Astrocyte of the cerebellum (primary cell): ENCODE measurements at regions not wholly inside any gene's neighbourhood (a gene's known extent, or its start where the extent isn't known, plus 50 kb on each side); places are given as distances from the start of the nearest gene placed in this dataset.
"Not testable (repeated sequence)": the region's sequence is repeated elsewhere in the genome, so short reads cannot be mapped to it uniquely, and the experiment has no call there.

Experiments
- DNase-seq: peaks from one replicate; pipeline ENCODE4 v3.0.0-alpha.2; 2011; ENCODE audit warnings: low read depth
- H3K4me3 ChIP-seq: 2 replicates; pipeline ENCODE4 v1.5.1; 2011; ENCODE audit warnings: mild to moderate bottlenecking, low read depth, low read length, moderate library complexity
- in situ Hi-C: cut with HindIII; loops from 2 replicates; pipeline ENCODE4 v1.10.0; 2017; ENCODE audit warnings: low sequenced_read_pairs
- TF ChIP-seq, protein P1 (sequence below): IDR thresholded peaks from 2 replicates; pipeline ENCODE4 v1.5.1; 2012; ENCODE audit warnings: low read length, low read depth, moderate library complexity, mild to moderate bottlenecking; ENCODE audit errors: missing control alignments

DNA sequence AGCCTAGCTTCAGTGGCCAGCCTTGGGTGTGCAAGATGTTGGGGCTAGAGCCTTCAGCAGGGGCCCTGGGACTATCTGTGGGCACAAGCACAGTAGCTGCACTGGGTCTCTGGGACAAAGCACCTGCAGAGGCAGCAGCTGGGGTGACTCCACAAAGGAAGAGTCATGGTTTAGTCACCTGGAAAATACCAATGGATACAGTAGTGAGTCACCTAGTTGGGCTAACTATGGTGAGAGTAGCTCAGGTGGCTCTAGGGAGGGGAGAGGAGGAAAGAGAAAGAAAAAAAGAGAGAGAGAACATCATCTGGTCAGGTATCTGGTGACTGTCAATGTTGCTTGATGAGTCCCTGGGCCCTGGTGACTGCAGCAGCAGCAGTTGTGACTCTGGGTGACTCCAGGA, 72.9 kb upstream of the SPIN4 start:
- DNase-seq = no peak
- H3K4me3 ChIP-seq = no peak overlapping the region
- TF ChIP-seq, protein P1, sequence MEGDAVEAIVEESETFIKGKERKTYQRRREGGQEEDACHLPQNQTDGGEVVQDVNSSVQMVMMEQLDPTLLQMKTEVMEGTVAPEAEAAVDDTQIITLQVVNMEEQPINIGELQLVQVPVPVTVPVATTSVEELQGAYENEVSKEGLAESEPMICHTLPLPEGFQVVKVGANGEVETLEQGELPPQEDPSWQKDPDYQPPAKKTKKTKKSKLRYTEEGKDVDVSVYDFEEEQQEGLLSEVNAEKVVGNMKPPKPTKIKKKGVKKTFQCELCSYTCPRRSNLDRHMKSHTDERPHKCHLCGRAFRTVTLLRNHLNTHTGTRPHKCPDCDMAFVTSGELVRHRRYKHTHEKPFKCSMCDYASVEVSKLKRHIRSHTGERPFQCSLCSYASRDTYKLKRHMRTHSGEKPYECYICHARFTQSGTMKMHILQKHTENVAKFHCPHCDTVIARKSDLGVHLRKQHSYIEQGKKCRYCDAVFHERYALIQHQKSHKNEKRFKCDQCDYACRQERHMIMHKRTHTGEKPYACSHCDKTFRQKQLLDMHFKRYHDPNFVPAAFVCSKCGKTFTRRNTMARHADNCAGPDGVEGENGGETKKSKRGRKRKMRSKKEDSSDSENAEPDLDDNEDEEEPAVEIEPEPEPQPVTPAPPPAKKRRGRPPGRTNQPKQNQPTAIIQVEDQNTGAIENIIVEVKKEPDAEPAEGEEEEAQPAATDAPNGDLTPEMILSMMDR = no peak
- in situ Hi-C loops = no loop called here

DNA sequence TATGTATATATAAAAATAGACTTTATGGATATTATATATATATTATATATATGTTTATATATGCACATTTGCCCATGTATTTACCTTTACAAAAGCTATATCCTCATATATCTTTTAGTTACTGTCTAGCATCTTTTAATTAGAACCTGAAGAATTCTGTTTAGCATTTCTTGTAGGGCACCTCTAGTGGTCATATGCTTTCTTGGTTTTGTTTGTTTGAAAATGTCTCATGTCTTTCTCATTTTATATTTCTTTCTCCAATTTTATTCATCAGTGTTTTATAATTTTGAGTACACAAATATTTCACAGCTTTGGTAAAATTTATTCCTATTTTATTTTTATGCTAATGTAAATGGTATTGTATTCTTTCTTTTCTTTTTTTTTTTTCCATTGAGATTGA, 70.3 kb upstream of the SPIN4 start:
- in situ Hi-C loops = no loop called here
- TF ChIP-seq, protein P1 = no peak
- no peak overlapping the region for H3K4me3 ChIP-seq
- DNase-seq = no peak

DNA sequence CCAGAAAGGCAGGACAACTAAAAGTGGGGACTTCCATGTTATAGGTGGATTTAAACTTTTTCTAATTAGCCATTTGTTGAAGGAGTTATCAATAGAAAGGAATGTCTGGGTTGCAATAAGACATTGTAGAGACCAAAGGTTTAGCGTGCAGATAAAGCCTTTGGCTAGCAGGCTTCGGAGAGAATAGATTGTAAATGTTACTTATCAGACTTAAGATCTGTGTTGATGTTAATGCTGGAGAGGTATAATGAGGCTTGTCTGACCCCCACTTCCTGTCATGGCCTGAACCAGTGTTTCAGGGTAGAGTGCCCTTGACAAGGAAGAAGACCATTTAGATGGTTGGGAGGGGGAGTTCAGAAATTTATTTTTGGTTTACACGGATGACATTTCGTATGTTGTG, 67.1 kb upstream of the SPIN4 start:
- TF ChIP-seq, protein P1 = no peak
- H3K4me3 ChIP-seq = no peak overlapping the region
- no peak for DNase-seq
- in situ Hi-C loops = no loop called here

DNA sequence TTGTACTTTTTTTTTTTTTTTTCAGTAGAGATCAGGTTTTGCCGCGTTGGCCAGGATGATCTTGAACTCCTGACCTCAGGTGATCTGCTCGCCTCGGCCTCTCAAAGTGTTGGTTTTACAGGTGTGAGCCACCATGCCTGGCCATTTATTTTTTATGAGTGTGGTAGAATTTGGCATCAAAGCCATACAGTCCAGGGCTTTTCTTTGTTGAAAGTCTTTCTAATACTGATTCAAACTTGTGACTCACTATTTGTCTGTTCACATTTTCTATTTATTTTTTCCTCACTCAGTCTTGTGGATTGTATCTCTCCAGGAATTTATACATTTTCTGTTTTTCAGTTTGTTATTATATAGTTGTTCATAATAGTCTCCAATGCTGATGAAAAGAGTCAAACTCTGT, 66.5 kb upstream of the SPIN4 start:
- in situ Hi-C loops = no loop called here
- H3K4me3 ChIP-seq = no peak overlapping the region
- TF ChIP-seq, protein P1 = no peak
- no peak for DNase-seq

DNA sequence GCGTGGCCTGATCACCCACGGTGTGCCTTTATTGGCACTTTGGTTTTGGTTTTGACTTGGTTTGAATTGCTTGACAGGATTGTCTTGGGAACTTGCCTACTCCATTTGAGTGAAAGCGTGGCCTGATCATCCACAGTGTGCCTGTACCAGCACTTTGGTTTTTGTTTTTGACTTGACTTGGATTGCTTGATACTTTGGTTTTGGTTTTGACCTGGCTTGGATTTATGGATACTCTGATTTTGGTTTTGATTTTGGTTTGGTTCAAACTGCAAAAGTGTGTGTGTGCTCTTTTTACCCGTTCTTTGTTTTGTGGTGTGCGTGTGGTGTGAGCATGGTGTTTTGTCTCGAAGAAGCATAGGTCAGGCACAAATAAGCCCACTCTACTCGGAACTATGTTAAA, 58.8 kb upstream of the SPIN4 start:
- in situ Hi-C loops, DNase-seq, H3K4me3 ChIP-seq: not testable (repeated sequence)

DNA sequence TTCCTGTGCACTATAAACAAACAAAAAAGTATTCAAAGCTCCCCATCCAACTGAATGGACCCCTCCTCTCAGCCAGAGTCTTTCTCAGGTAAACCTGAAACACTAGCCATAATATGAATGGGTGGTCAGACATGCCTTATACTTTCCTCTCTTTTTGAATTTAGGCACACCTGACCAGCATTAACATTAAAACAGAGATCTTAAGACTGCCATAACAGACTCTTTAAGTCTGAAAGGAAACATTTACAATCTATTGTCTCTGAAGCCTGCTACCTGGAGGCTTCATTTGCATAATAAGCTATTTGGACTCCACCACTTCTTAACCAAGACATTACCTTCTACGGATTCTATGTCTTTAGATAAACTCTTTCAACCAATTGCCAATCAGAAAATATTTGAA, 56.9 kb upstream of the SPIN4 start:
- DNase-seq = no peak
- in situ Hi-C loops = no loop called here
- H3K4me3 ChIP-seq = no peak overlapping the region
- TF ChIP-seq, protein P1 = no peak

DNA sequence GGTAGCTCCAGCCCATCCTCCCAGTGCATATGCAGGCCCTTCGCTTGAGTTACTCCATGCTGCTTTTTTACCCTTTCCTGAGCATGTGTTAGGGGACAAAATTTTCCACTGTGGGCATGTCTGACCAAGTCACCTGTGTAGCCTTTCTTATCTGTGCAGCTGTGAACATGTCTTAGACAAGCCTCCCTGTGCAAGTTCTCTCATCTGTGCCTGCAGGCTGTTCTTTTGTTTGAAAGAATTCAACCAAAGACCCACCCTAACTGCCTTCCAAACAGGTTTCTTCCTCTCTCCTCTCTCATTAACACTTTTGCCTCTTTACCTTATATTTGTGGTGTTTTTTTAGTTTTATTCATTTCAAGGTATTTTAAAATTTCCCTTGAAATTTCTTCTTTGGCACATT, 53.2 kb upstream of the SPIN4 start:
- in situ Hi-C loops = no loop called here
- no peak overlapping the region for H3K4me3 ChIP-seq
- TF ChIP-seq, protein P1 = no peak
- no peak for DNase-seq
